ENCODE measurements at regions not wholly inside any gene's neighbourhood (a gene's known extent, or its start where the extent isn't known, plus 50 kb on each side); places are given as distances from the start of the nearest gene placed in this dataset.
"Not testable (repeated sequence)": the region's sequence is repeated elsewhere in the genome, so short reads cannot be mapped to it uniquely, and the experiment has no call there.

- FAIRE-seq = not testable (repeated sequence)
Observed at GRCh38 chr5:102047073-102047472, 249.0 kb downstream of the SLCO4C1 start.

GRCh38 chr5:102040326-102040725 lies 255.8 kb downstream of the SLCO4C1 start:
- FAIRE-seq = no peak

GRCh38 chr5:102036927-102037326 lies 259.2 kb downstream of the SLCO4C1 start:
- no peak for FAIRE-seq

GRCh38 chr5:102031711-102032110 lies 264.4 kb downstream of the SLCO4C1 start:
- no peak for FAIRE-seq

GRCh38 chr5:102018690-102019089 lies 277.4 kb downstream of the SLCO4C1 start:
- FAIRE-seq = no peak

GRCh38 chr5:102018279-102018678 lies 277.8 kb downstream of the SLCO4C1 start:
- no peak for FAIRE-seq

- FAIRE-seq = no peak
Observed at GRCh38 chr5:102014371-102014770, 281.7 kb downstream of the SLCO4C1 start.

GRCh38 chr5:102010644-102011043 lies 285.4 kb downstream of the SLCO4C1 start:
- FAIRE-seq = no peak

GRCh38 chr5:101997235-101997634 lies 298.8 kb downstream of the SLCO4C1 start:
- no peak for FAIRE-seq

GRCh38 chr5:101995585-101995984 lies 300.5 kb downstream of the SLCO4C1 start:
- FAIRE-seq = no peak

GRCh38 chr5:101991486-101991885 lies 304.6 kb downstream of the SLCO4C1 start:
- FAIRE-seq = no peak

GRCh38 chr5:101989659-101990058 lies 306.4 kb downstream of the SLCO4C1 start:
- no peak for FAIRE-seq

- FAIRE-seq = peak; percentile 99
Observed at GRCh38 chr5:101977729-101978345, 318.2 kb downstream of the SLCO4C1 start.

GRCh38 chr5:101976933-101977332 lies 319.2 kb downstream of the SLCO4C1 start:
- no peak for FAIRE-seq

GRCh38 chr5:101969742-101970141 lies 326.3 kb downstream of the SLCO4C1 start:
- FAIRE-seq = no peak

GRCh38 chr5:101966476-101966875 lies 329.6 kb downstream of the SLCO4C1 start:
- no peak for FAIRE-seq

- FAIRE-seq = no peak
Observed at GRCh38 chr5:101955891-101956290, 340.2 kb downstream of the SLCO4C1 start.

GRCh38 chr5:101950019-101950418 lies 346.1 kb downstream of the SLCO4C1 start:
- FAIRE-seq = no peak

- FAIRE-seq = no peak
Observed at GRCh38 chr5:101948615-101949014, 347.5 kb downstream of the SLCO4C1 start.

GRCh38 chr5:101943784-101944183 lies 352.3 kb downstream of the SLCO4C1 start:
- FAIRE-seq = no peak

- FAIRE-seq = peak; percentile 45
Observed at GRCh38 chr5:101942321-101942882, 353.7 kb downstream of the SLCO4C1 start.

GRCh38 chr5:101937041-101937440 lies 359.0 kb downstream of the SLCO4C1 start:
- no peak for FAIRE-seq

- no peak for FAIRE-seq
Observed at GRCh38 chr5:101935086-101935485, 361.0 kb downstream of the SLCO4C1 start.

GRCh38 chr5:101932599-101932998 lies 363.5 kb downstream of the SLCO4C1 start:
- FAIRE-seq = no peak

GRCh38 chr5:101929628-101930027 lies 366.5 kb downstream of the SLCO4C1 start:
- FAIRE-seq = no peak
